NCI-H82 treated with DMSO at 0.1 percent for 48 hours (cell line): ENCODE measurements at regions not wholly inside any gene's neighbourhood (a gene's known extent, or its start where the extent isn't known, plus 50 kb on each side); places are given as distances from the start of the nearest gene placed in this dataset.
A peak's percentile ranks its signal among the peaks of the same experiment; 100 is the strongest.

Experiments
- DNase-seq: peaks from one replicate; lab custom pipeline; 2025; ENCODE audit not compliant: unreplicated experiment; lab: John Stamatoyannopoulos, UW

- peak; percentile 2 for DNase-seq
Measured at GRCh38 chr7:108947526-108947925, 377.9 kb downstream of the DNAJB9 start.

- DNase-seq: no peak
Measured at GRCh38 chr7:108972004-108972403, 402.3 kb downstream of the DNAJB9 start.

GRCh38 chr7:108973075-108973474, 403.4 kb downstream of the DNAJB9 start:
- DNase-seq: peak; percentile 34

- DNase-seq: no peak
Measured at GRCh38 chr7:108974641-108975040, 405.0 kb downstream of the DNAJB9 start.

GRCh38 chr7:108985037-108985436, 415.4 kb downstream of the DNAJB9 start:
- no peak for DNase-seq

- DNase-seq: no peak
Measured at GRCh38 chr7:108989319-108989718, 419.6 kb downstream of the DNAJB9 start.

GRCh38 chr7:108997480-108997879, 427.8 kb downstream of the DNAJB9 start:
- no peak for DNase-seq

- no peak for DNase-seq
Measured at GRCh38 chr7:109003742-109004141, 434.1 kb downstream of the DNAJB9 start.

GRCh38 chr7:109009636-109010035, 440.0 kb downstream of the DNAJB9 start:
- no peak for DNase-seq

- no peak for DNase-seq
Measured at GRCh38 chr7:109020251-109020650, 450.6 kb downstream of the DNAJB9 start.

GRCh38 chr7:109021390-109021789, 451.7 kb downstream of the DNAJB9 start:
- no peak for DNase-seq

- DNase-seq: no peak
Measured at GRCh38 chr7:109029866-109030265, 460.2 kb downstream of the DNAJB9 start.

GRCh38 chr7:109044691-109045090, 475.0 kb downstream of the DNAJB9 start:
- no peak for DNase-seq

GRCh38 chr7:109049366-109049765, 479.7 kb downstream of the DNAJB9 start:
- no peak for DNase-seq

- no peak for DNase-seq
Measured at GRCh38 chr7:109059089-109059488, 489.4 kb downstream of the DNAJB9 start.

GRCh38 chr7:109062798-109063197, 493.1 kb downstream of the DNAJB9 start:
- no peak for DNase-seq

GRCh38 chr7:109073543-109073942, 503.9 kb downstream of the DNAJB9 start:
- DNase-seq: no peak

GRCh38 chr7:109076396-109076972, 506.8 kb downstream of the DNAJB9 start:
- no peak for DNase-seq

- DNase-seq: no peak
Measured at GRCh38 chr7:109091042-109091441, 521.4 kb downstream of the DNAJB9 start.

GRCh38 chr7:109092268-109092667, 522.6 kb downstream of the DNAJB9 start:
- DNase-seq: peak; percentile 2

GRCh38 chr7:109101332-109101731, 531.7 kb downstream of the DNAJB9 start:
- peak; percentile 97 for DNase-seq

GRCh38 chr7:109109558-109109957, 539.9 kb downstream of the DNAJB9 start:
- no peak for DNase-seq

GRCh38 chr7:109111086-109111485, 541.4 kb downstream of the DNAJB9 start:
- DNase-seq: no peak
